Stimulated activated CD8-positive, alpha-beta memory T cell treated with anti-CD3 and anti-CD28 coated beads, Interleukin-4, amount 100 ng/mL, for 48 hours (primary cell): ENCODE measurements at regions not wholly inside any gene's neighbourhood (a gene's known extent, or its start where the extent isn't known, plus 50 kb on each side); places are given as distances from the start of the nearest gene placed in this dataset.

Experiments used
- DNase-seq: peaks from one replicate; pipeline ENCODE4 v3.0.0-alpha.2; 2020

- DNase-seq = no peak
These were observed 189.8 kb downstream of the SH3BP4 start for GRCh38 chr2:235141411-235142128.

- no peak for DNase-seq
These were observed 190.8 kb downstream of the SH3BP4 start for GRCh38 chr2:235142601-235143000.

- no peak for DNase-seq
These were observed 192.0 kb downstream of the SH3BP4 start for GRCh38 chr2:235143789-235144188.

GRCh38 chr2:235144291-235144690, 192.5 kb downstream of the SH3BP4 start:
- no peak for DNase-seq

GRCh38 chr2:235146206-235146605, 194.4 kb downstream of the SH3BP4 start:
- DNase-seq = no peak

- no peak for DNase-seq
These were observed 195.2 kb downstream of the SH3BP4 start for GRCh38 chr2:235146871-235147565.

GRCh38 chr2:235148201-235149170, 196.7 kb downstream of the SH3BP4 start:
- DNase-seq = no peak

- DNase-seq = no peak
These were observed 197.4 kb downstream of the SH3BP4 start for GRCh38 chr2:235149240-235149659.

- DNase-seq = no peak
These were observed 197.9 kb downstream of the SH3BP4 start for GRCh38 chr2:235149736-235150135.

GRCh38 chr2:235151152-235151551, 199.3 kb downstream of the SH3BP4 start:
- DNase-seq = no peak

GRCh38 chr2:235155163-235155562, 203.3 kb downstream of the SH3BP4 start:
- no peak for DNase-seq

- no peak for DNase-seq
These were observed 204.2 kb downstream of the SH3BP4 start for GRCh38 chr2:235156055-235156454.

GRCh38 chr2:235157746-235158482, 206.1 kb downstream of the SH3BP4 start:
- no peak for DNase-seq

- no peak for DNase-seq
These were observed 208.5 kb downstream of the SH3BP4 start for GRCh38 chr2:235160281-235160810.

GRCh38 chr2:235161565-235161964, 209.7 kb downstream of the SH3BP4 start:
- no peak for DNase-seq

- no peak for DNase-seq
These were observed 210.4 kb downstream of the SH3BP4 start for GRCh38 chr2:235162082-235162836.

GRCh38 chr2:235162837-235163197, 211.0 kb downstream of the SH3BP4 start:
- no peak for DNase-seq

- DNase-seq = no peak
These were observed 213.3 kb downstream of the SH3BP4 start for GRCh38 chr2:235165136-235165535.

GRCh38 chr2:235165631-235166030, 213.8 kb downstream of the SH3BP4 start:
- no peak for DNase-seq

GRCh38 chr2:235168174-235168979, 216.6 kb downstream of the SH3BP4 start:
- no peak for DNase-seq

- DNase-seq = no peak
These were observed 218.2 kb downstream of the SH3BP4 start for GRCh38 chr2:235170016-235170415.
